Iris pigment epithelial cell (primary cell): ENCODE measurements at regions not wholly inside any gene's neighbourhood (a gene's known extent, or its start where the extent isn't known, plus 50 kb on each side); places are given as distances from the start of the nearest gene placed in this dataset.
"Not testable (repeated sequence)": the region's sequence is repeated elsewhere in the genome, so short reads cannot be mapped to it uniquely, and the experiment has no call there.

Experiments
- DNase-seq: peaks from one replicate; pipeline ENCODE4 v3.0.0-alpha.2; 2011; ENCODE audit warnings: low read depth

- no peak for DNase-seq
Measured at GRCh38 chr3:34504775-34505174, 706.3 kb downstream of the PDCD6IP start.

- no peak for DNase-seq
Measured at GRCh38 chr3:34508732-34509131, 710.3 kb downstream of the PDCD6IP start.

- DNase-seq = no peak
Measured at GRCh38 chr3:34511891-34512290, 713.5 kb downstream of the PDCD6IP start.

GRCh38 chr3:34519008-34519407 lies 720.6 kb downstream of the PDCD6IP start:
- not testable (repeated sequence) for DNase-seq

GRCh38 chr3:34531156-34531555 lies 732.7 kb downstream of the PDCD6IP start:
- DNase-seq = no peak

- DNase-seq = no peak
Measured at GRCh38 chr3:34533451-34533850, 735.0 kb downstream of the PDCD6IP start.

- DNase-seq = no peak
Measured at GRCh38 chr3:34534013-34534412, 735.6 kb downstream of the PDCD6IP start.

- DNase-seq = no peak
Measured at GRCh38 chr3:34544136-34544535, 745.7 kb downstream of the PDCD6IP start.

GRCh38 chr3:34547297-34547920 lies 749.0 kb downstream of the PDCD6IP start:
- no peak for DNase-seq

- DNase-seq = no peak
Measured at GRCh38 chr3:34567266-34567665, 768.8 kb downstream of the PDCD6IP start.

GRCh38 chr3:34568766-34569165 lies 770.3 kb downstream of the PDCD6IP start:
- DNase-seq = no peak

- no peak for DNase-seq
Measured at GRCh38 chr3:34569437-34569836, 771.0 kb downstream of the PDCD6IP start.

GRCh38 chr3:34570916-34571705 lies 772.7 kb downstream of the PDCD6IP start:
- no peak for DNase-seq

GRCh38 chr3:34571714-34572113 lies 773.3 kb downstream of the PDCD6IP start:
- DNase-seq = no peak

GRCh38 chr3:34575776-34576175 lies 777.3 kb downstream of the PDCD6IP start:
- no peak for DNase-seq

GRCh38 chr3:34582055-34582454 lies 783.6 kb downstream of the PDCD6IP start:
- no peak for DNase-seq

- DNase-seq = no peak
Measured at GRCh38 chr3:34583451-34583850, 785.0 kb downstream of the PDCD6IP start.

GRCh38 chr3:34584971-34585370 lies 786.5 kb downstream of the PDCD6IP start:
- DNase-seq = no peak

- no peak for DNase-seq
Measured at GRCh38 chr3:34599595-34599994, 801.2 kb downstream of the PDCD6IP start.

GRCh38 chr3:34619990-34620389 lies 821.6 kb downstream of the PDCD6IP start:
- no peak for DNase-seq

- DNase-seq = no peak
Measured at GRCh38 chr3:34626699-34627098, 828.3 kb downstream of the PDCD6IP start.

- no peak for DNase-seq
Measured at GRCh38 chr3:34634939-34635338, 836.5 kb downstream of the PDCD6IP start.

- DNase-seq = no peak
Measured at GRCh38 chr3:34635352-34635850, 837.0 kb downstream of the PDCD6IP start.
